ENCODE measurements at regions not wholly inside any gene's neighbourhood (a gene's known extent, or its start where the extent isn't known, plus 50 kb on each side); places are given as distances from the start of the nearest gene placed in this dataset.

- TF ChIP-seq CTCF (conservative IDR thresholded peaks at IDR 0.05; ENCODE audit: low read length) (no peak), EZH2phosphoT487 (IDR thresholded peaks at IDR 0.05; ENCODE audit: borderline replicate concordance, low read depth, low read length) (no peak)
These were observed 145.1 kb upstream of the NYAP2 start for GRCh38 chr2:225254363-225254762.

Data from OCI-LY7 (cell line).